ENCODE measurements at regions not wholly inside any gene's neighbourhood (a gene's known extent, or its start where the extent isn't known, plus 50 kb on each side); places are given as distances from the start of the nearest gene placed in this dataset.

DNA sequence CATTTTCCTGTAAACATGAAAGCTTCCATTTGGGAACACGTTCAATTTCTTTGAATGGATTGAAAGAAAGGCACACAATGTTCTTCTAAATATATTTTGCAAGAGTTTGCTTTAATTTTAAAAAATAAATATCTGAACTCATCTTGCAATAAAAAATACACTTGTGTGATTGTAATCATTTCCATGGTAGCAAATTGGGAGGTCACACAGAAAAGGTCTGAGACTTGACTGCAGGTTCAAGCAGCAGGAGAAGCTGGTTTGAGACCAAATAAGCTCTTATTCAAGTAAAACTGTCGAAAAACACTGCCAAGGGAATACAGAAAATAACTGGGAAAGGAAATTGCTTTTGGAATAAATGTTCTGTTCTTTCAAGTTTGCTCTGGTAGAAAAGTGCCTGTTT is 498.9 kb downstream of the ADGRL2 start:
- TF ChIP-seq POLR2A (IDR thresholded peaks at IDR 0.05), result no peak
- TF ChIP-seq, protein P1, sequence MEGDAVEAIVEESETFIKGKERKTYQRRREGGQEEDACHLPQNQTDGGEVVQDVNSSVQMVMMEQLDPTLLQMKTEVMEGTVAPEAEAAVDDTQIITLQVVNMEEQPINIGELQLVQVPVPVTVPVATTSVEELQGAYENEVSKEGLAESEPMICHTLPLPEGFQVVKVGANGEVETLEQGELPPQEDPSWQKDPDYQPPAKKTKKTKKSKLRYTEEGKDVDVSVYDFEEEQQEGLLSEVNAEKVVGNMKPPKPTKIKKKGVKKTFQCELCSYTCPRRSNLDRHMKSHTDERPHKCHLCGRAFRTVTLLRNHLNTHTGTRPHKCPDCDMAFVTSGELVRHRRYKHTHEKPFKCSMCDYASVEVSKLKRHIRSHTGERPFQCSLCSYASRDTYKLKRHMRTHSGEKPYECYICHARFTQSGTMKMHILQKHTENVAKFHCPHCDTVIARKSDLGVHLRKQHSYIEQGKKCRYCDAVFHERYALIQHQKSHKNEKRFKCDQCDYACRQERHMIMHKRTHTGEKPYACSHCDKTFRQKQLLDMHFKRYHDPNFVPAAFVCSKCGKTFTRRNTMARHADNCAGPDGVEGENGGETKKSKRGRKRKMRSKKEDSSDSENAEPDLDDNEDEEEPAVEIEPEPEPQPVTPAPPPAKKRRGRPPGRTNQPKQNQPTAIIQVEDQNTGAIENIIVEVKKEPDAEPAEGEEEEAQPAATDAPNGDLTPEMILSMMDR (IDR thresholded peaks at IDR 0.05), result no peak
- no peak for TF ChIP-seq POLR2AphosphoS5 (IDR thresholded peaks at IDR 0.05)

Data from suprapubic skin (tissue), 4 donors.